ENCODE measurements at regions not wholly inside any gene's neighbourhood (a gene's known extent, or its start where the extent isn't known, plus 50 kb on each side); places are given as distances from the start of the nearest gene placed in this dataset.

DNA sequence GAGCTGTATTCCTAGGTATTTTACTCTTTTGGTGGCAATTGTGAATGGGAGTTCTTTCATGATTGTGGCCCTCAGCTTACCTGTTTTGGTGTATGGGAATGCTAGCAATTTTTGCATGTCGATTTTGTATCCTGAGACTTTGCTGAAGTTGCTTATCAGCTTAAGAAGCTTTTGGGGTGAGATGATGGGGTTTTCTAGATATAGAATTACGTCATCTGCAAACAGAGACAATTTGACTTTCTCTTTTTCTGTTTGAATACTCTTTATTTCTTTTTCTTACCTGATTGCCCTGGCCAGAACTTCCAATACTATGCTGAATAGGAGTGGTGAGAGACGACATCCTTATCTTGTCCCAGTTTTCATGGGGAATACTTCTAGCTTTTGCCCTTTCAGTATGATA is 191.2 kb downstream of the KCNE4 start:
- TF ChIP-seq ZNF619 (CRISPR knock-in tag; IDR thresholded peaks at IDR 0.05) (no peak), ATF7 (IDR thresholded peaks at IDR 0.05) (peak; percentile 95), ATF7 (CRISPR knock-in tag; IDR thresholded peaks at IDR 0.05) (no peak)
- TF ChIP-seq, protein P1, sequence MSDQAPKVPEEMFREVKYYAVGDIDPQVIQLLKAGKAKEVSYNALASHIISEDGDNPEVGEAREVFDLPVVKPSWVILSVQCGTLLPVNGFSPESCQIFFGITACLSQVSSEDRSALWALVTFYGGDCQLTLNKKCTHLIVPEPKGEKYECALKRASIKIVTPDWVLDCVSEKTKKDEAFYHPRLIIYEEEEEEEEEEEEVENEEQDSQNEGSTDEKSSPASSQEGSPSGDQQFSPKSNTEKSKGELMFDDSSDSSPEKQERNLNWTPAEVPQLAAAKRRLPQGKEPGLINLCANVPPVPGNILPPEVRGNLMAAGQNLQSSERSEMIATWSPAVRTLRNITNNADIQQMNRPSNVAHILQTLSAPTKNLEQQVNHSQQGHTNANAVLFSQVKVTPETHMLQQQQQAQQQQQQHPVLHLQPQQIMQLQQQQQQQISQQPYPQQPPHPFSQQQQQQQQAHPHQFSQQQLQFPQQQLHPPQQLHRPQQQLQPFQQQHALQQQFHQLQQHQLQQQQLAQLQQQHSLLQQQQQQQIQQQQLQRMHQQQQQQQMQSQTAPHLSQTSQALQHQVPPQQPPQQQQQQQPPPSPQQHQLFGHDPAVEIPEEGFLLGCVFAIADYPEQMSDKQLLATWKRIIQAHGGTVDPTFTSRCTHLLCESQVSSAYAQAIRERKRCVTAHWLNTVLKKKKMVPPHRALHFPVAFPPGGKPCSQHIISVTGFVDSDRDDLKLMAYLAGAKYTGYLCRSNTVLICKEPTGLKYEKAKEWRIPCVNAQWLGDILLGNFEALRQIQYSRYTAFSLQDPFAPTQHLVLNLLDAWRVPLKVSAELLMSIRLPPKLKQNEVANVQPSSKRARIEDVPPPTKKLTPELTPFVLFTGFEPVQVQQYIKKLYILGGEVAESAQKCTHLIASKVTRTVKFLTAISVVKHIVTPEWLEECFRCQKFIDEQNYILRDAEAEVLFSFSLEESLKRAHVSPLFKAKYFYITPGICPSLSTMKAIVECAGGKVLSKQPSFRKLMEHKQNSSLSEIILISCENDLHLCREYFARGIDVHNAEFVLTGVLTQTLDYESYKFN (CRISPR knock-in tag; conservative IDR thresholded peaks at IDR 0.05), result no peak
- BruUV-seq (replicated peaks), result no TSS peak
- ChIA-PET POLR2A (no interaction called here), CTCF (ENCODE audit: low intra/inter-chr PET ratio, low total read pairs) (no interaction called here)
- in situ Hi-C loops (cut with HindIII; ENCODE audit: extremely low pct_ligation_motif_present, low pct_unique_long_range_greater_than_20kb), result no loop called here
- intact Hi-C loops (cut with micrococcal nuclease; ENCODE audit: unreplicated experiment), result loop anchor here (5.0 kb wide), 1 partner anchor 1151 kb away; no protein-coding TSS in a partner anchor
- no peak for DNase-seq (ENCODE audit: low spot score)
- no peaks in the 10 kb centered on the region for H3K79me2 ChIP-seq (ENCODE audit: insufficient read depth, low read length)
- no peaks in the 10 kb centered on the region for H4K20me1 ChIP-seq (ENCODE audit: insufficient read depth, low read length)
- H3K4me1 ChIP-seq (ENCODE audit: insufficient read depth, low read length), result no peaks in the 10 kb centered on the region
- no peaks in the 10 kb centered on the region for H3K27me3 ChIP-seq (ENCODE audit: control insufficient read depth in 1 of 2, insufficient read depth in 2 of 2, low read length in 2 of 2)
- H3K4me3 ChIP-seq (replicated peaks in 1 of 3; ENCODE audit: insufficient read depth in 1 of 3, low read depth in 2 of 3, low read length in 3 of 3), result no peak overlapping the region
- no peak for ATAC-seq
- no peaks in the 10 kb centered on the region for H3K36me3 ChIP-seq (replicated peaks in 1 of 2; ENCODE audit: control insufficient read depth in 1 of 2, insufficient read depth in 2 of 2, low read length in 2 of 2)
- no peaks in the 10 kb centered on the region for H3K9me3 ChIP-seq (ENCODE audit: low read length)
- no peak for FAIRE-seq
- H3K9ac ChIP-seq (ENCODE audit: insufficient read depth, low read depth, low read length), result no peak overlapping the region
- H3K4me2 ChIP-seq (ENCODE audit: low read depth, low read length), result no peak overlapping the region
- WGBS (ENCODE audit: low lambda C conversion rate), result 0% methylated on average over 3 of the region's 3 CpGs
- no peak overlapping the region for H2AFZ ChIP-seq (ENCODE audit: low read length)
- H3K27ac ChIP-seq (ENCODE audit: extremely low read length, insufficient read depth, low read length), result no peak overlapping the region

DNA sequence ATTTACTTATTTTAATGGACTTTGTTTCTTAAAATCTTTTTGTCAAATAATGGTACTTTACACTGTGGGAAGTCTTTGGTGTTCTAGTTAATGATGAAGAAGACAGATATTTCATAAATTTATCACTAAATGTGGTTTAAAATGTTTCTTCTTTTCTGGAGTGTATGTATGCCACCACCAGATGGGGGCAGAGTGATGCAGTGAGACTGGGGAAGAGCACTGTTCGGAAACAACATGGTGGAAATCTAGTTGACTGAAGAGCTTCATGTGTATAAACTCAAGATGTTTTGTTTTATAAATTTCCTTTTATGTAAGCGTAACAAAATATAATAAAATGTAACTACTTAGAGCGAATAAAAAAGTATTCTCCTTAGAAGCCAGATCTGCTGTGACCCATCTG is 195.1 kb downstream of the KCNE4 start:
- H3K4me3 ChIP-seq (replicated peaks in 1 of 3; ENCODE audit: insufficient read depth in 1 of 3, low read depth in 2 of 3, low read length in 3 of 3), result no peak overlapping the region
- in situ Hi-C loops (cut with HindIII; ENCODE audit: extremely low pct_ligation_motif_present, low pct_unique_long_range_greater_than_20kb), result no loop called here
- intact Hi-C loops (cut with micrococcal nuclease; ENCODE audit: unreplicated experiment), result no loop called here
- DNase-seq (ENCODE audit: low spot score) (peak; percentile 28), ATAC-seq (peak; percentile 56; the same call in 2 of the 3 replicates), FAIRE-seq (peak; percentile 37)
- H3K4me2 ChIP-seq (ENCODE audit: low read depth, low read length), result no peak overlapping the region
- no peak overlapping the region for H3K9ac ChIP-seq (ENCODE audit: insufficient read depth, low read depth, low read length)
- H3K27ac ChIP-seq (ENCODE audit: extremely low read length, insufficient read depth, low read length), result no peak overlapping the region
- H3K79me2 ChIP-seq (ENCODE audit: insufficient read depth, low read length), result no peaks in the 10 kb centered on the region
- TF ChIP-seq ZNF891 (CRISPR knock-in tag; IDR thresholded peaks at IDR 0.05) (no peak), ZNF543 (CRISPR knock-in tag; IDR thresholded peaks at IDR 0.05) (no peak), STAG1 (CRISPR knock-in tag; IDR thresholded peaks at IDR 0.05) (peak; percentile 56), ZNF644 (CRISPR knock-in tag; IDR thresholded peaks at IDR 0.05; ENCODE audit: low read depth) (peak; percentile 65), GLI4 (CRISPR knock-in tag; IDR thresholded peaks at IDR 0.05; ENCODE audit: borderline replicate concordance) (no peak), NCOA5 (CRISPR knock-in tag; IDR thresholded peaks at IDR 0.05) (no peak)
- TF ChIP-seq, protein P2, sequence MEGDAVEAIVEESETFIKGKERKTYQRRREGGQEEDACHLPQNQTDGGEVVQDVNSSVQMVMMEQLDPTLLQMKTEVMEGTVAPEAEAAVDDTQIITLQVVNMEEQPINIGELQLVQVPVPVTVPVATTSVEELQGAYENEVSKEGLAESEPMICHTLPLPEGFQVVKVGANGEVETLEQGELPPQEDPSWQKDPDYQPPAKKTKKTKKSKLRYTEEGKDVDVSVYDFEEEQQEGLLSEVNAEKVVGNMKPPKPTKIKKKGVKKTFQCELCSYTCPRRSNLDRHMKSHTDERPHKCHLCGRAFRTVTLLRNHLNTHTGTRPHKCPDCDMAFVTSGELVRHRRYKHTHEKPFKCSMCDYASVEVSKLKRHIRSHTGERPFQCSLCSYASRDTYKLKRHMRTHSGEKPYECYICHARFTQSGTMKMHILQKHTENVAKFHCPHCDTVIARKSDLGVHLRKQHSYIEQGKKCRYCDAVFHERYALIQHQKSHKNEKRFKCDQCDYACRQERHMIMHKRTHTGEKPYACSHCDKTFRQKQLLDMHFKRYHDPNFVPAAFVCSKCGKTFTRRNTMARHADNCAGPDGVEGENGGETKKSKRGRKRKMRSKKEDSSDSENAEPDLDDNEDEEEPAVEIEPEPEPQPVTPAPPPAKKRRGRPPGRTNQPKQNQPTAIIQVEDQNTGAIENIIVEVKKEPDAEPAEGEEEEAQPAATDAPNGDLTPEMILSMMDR (CRISPR knock-in tag; IDR thresholded peaks at IDR 0.05), result peak; percentile 35; the same call in 1 of the 2 replicates
- no peaks in the 10 kb centered on the region for H3K4me1 ChIP-seq (ENCODE audit: insufficient read depth, low read length)
- ChIA-PET POLR2A (no interaction called here), CTCF (ENCODE audit: low intra/inter-chr PET ratio, low total read pairs) (no interaction called here)
- H3K36me3 ChIP-seq (replicated peaks in 1 of 2; ENCODE audit: control insufficient read depth in 1 of 2, insufficient read depth in 2 of 2, low read length in 2 of 2), result no peaks in the 10 kb centered on the region
- no peaks in the 10 kb centered on the region for H4K20me1 ChIP-seq (ENCODE audit: insufficient read depth, low read length)
- no TSS peak for BruUV-seq (replicated peaks)
- WGBS (ENCODE audit: low lambda C conversion rate), result 5% methylated on average over 3 of the region's 3 CpGs
- H3K27me3 ChIP-seq (ENCODE audit: control insufficient read depth in 1 of 2, insufficient read depth in 2 of 2, low read length in 2 of 2), result no peaks in the 10 kb centered on the region
- no peak overlapping the region for H2AFZ ChIP-seq (ENCODE audit: low read length)
- H3K9me3 ChIP-seq (ENCODE audit: low read length), result no peaks in the 10 kb centered on the region

All from HepG2 (cell line).